H9 (cell line): ENCODE measurements at regions not wholly inside any gene's neighbourhood (a gene's known extent, or its start where the extent isn't known, plus 50 kb on each side); places are given as distances from the start of the nearest gene placed in this dataset.

Experiments used
- DNase-seq: peaks from one replicate; pipeline ENCODE4 v3.0.0-alpha.2; 2017
- H2AFZ ChIP-seq: one replicate; pipeline ENCODE4 v1.6.1; 2013; ENCODE audit warnings: mild to moderate bottlenecking, low read length, control low read depth, moderate library complexity
- H2AK5ac ChIP-seq: 2 replicates; pipeline ENCODE4 v1.6.1; 2013; ENCODE audit warnings: low read length, control low read depth, mixed read lengths; ENCODE audit not compliant: insufficient read length
- H2BK120ac ChIP-seq: one replicate; pipeline ENCODE4 v1.6.1; 2013; ENCODE audit warnings: low read depth, mild to moderate bottlenecking, low read length, control low read depth, inconsistent platforms; ENCODE audit not compliant: poor library complexity, severe bottlenecking
- H2BK12ac ChIP-seq: 2 replicates; pipeline ENCODE4 v1.6.1; 2013; ENCODE audit warnings: low read length, control low read depth, mixed read lengths, low read depth; ENCODE audit not compliant: insufficient read length
- H2BK15ac ChIP-seq: 2 replicates; pipeline ENCODE4 v1.6.1; 2013; ENCODE audit warnings: low read depth, low read length, control low read depth
- H2BK20ac ChIP-seq: one replicate; pipeline ENCODE4 v1.6.1; 2013; ENCODE audit warnings: low read depth, mild to moderate bottlenecking, low read length, control low read depth, inconsistent platforms; ENCODE audit not compliant: poor library complexity, severe bottlenecking
- H2BK5ac ChIP-seq: 2 replicates; pipeline ENCODE4 v1.6.1; 2013; ENCODE audit warnings: low read length, control low read depth, mixed read lengths; ENCODE audit not compliant: insufficient read length
- H3K14ac ChIP-seq: 2 replicates; pipeline ENCODE4 v1.6.1; 2013; ENCODE audit warnings: low read length, control low read depth; ENCODE audit not compliant: insufficient read depth
- H3K18ac ChIP-seq: 2 replicates; pipeline ENCODE4 v1.6.1; 2013; ENCODE audit warnings: low read depth, mild to moderate bottlenecking, mixed read lengths, low read length, control low read depth; ENCODE audit not compliant: insufficient read length
- H3K23ac ChIP-seq: 2 replicates; pipeline ENCODE4 v1.6.1; 2013; ENCODE audit warnings: low read length, control low read depth, mixed read lengths, low read depth; ENCODE audit not compliant: insufficient read length
- H3K23me2 ChIP-seq: 2 replicates; pipeline ENCODE4 v1.6.1; 2013; ENCODE audit warnings: low read depth, mild to moderate bottlenecking, mixed read lengths, low read length, control low read depth; ENCODE audit not compliant: insufficient read length, poor library complexity, severe bottlenecking
- H3K27ac ChIP-seq: 2 replicates; pipeline ENCODE4 v1.5.1; 2013; ENCODE audit warnings: low read length, control low read depth, mixed read lengths, low read depth; ENCODE audit not compliant: insufficient read length
- H3K27me3 ChIP-seq: 2 replicates; pipeline ENCODE4 v1.6.1; 2013; ENCODE audit warnings: low read length, control low read depth, inconsistent platforms; ENCODE audit not compliant: insufficient read depth
- H3K4ac ChIP-seq: 2 replicates; pipeline ENCODE4 v1.6.1; 2013; ENCODE audit warnings: low read depth, mild to moderate bottlenecking, control low read depth, inconsistent platforms, low read length, moderate library complexity
- H3K4me1 ChIP-seq: 2 replicates; pipeline ENCODE4 v1.6.1; 2013; ENCODE audit warnings: low read length, control low read depth, inconsistent platforms; ENCODE audit not compliant: insufficient read depth
- H3K4me2 ChIP-seq: 2 replicates; pipeline ENCODE4 v1.6.1; 2013; ENCODE audit warnings: low read length, control low read depth, mixed read lengths; ENCODE audit not compliant: insufficient read length, insufficient read depth
- H3K56ac ChIP-seq: 2 replicates; pipeline ENCODE4 v1.6.1; 2013; ENCODE audit warnings: low read depth, mild to moderate bottlenecking, mixed read lengths, low read length, control low read depth; ENCODE audit not compliant: insufficient read length
- H3K79me1 ChIP-seq: 2 replicates; pipeline ENCODE4 v1.6.1; 2013; ENCODE audit warnings: low read depth, mild to moderate bottlenecking, moderate library complexity, low read length, control low read depth, inconsistent platforms; ENCODE audit not compliant: insufficient read depth, poor library complexity, severe bottlenecking
- H3K79me2 ChIP-seq: 2 replicates; pipeline ENCODE4 v1.6.1; 2013; ENCODE audit warnings: low read length, control low read depth, inconsistent platforms; ENCODE audit not compliant: insufficient read depth
- H3K9ac ChIP-seq: 2 replicates; pipeline ENCODE4 v1.6.1; 2013; ENCODE audit warnings: low read length, control low read depth, mixed read lengths; ENCODE audit not compliant: insufficient read length; ENCODE audit errors: extremely low read depth
- H3K9me3 ChIP-seq: one replicate; pipeline ENCODE4 v1.6.1; 2013; ENCODE audit warnings: low read depth, low read length, inconsistent platforms; ENCODE audit not compliant: control insufficient read depth
- H3T11ph ChIP-seq: one replicate; pipeline ENCODE4 v1.6.1; 2013; ENCODE audit warnings: mild to moderate bottlenecking, low read length, control low read depth, inconsistent platforms
- H4K20me1 ChIP-seq: one replicate; pipeline ENCODE4 v1.6.1; 2013; ENCODE audit not compliant: control insufficient read depth, insufficient read length, insufficient read depth
- H4K5ac ChIP-seq: 2 replicates; pipeline ENCODE4 v1.6.1; 2013; ENCODE audit warnings: low read depth, mild to moderate bottlenecking, mixed read lengths, low read length, control low read depth; ENCODE audit not compliant: insufficient read length
- H4K8ac ChIP-seq: replicated peaks from 2 replicates; pipeline ENCODE4 v1.6.1; 2013; ENCODE audit warnings: low read length, control low read depth, mixed read lengths, low read depth; ENCODE audit not compliant: insufficient read length
- H4K91ac ChIP-seq: 2 replicates; pipeline ENCODE4 v1.6.1; 2013; ENCODE audit warnings: low read depth, mild to moderate bottlenecking, moderate library complexity, mixed read lengths, low read length, control low read depth; ENCODE audit not compliant: insufficient read length
- H3K27ac Mint-ChIP-seq, 3 experiments: 2 replicates in 2 of 3; 3 replicates in 1 of 3; pipeline ENCODE4 v1.8.0; 2020 to 2021; ENCODE audit warnings: mixed read lengths in 3 of 3, mild to moderate bottlenecking in 1 of 3, moderate library complexity in 1 of 3
- H3K27me3 Mint-ChIP-seq: 2 replicates; pipeline ENCODE4 v1.8.0; 2021; ENCODE audit warnings: low read depth, mild to moderate bottlenecking, moderate library complexity, mixed read lengths
- H3K36me3 Mint-ChIP-seq, 3 experiments: 2 replicates in 2 of 3; 3 replicates in 1 of 3; pipeline ENCODE4 v1.8.0; 2020 to 2021; ENCODE audit warnings: low read depth in 3 of 3, mixed read lengths in 3 of 3; ENCODE audit not compliant: insufficient read depth in 1 of 3
- H3K4me1 Mint-ChIP-seq, 2 experiments: 2 replicates each; pipeline ENCODE4 v1.8.0; 2020; ENCODE audit warnings: mixed read lengths in 2 of 2
- H3K4me3 Mint-ChIP-seq, 2 experiments: 2 replicates in 1 of 2; 3 replicates in 1 of 2; pipeline ENCODE4 v1.8.0; 2020 to 2021; ENCODE audit warnings: mild to moderate bottlenecking in 2 of 2, mixed read lengths in 2 of 2, moderate library complexity in 1 of 2
- H3K9me3 Mint-ChIP-seq, 2 experiments: 2 replicates in 1 of 2; 3 replicates in 1 of 2; pipeline ENCODE4 v1.8.0; 2020; ENCODE audit warnings: mild to moderate bottlenecking in 2 of 2, mixed read lengths in 2 of 2, moderate library complexity in 1 of 2
- CTCF ChIP-seq: fragments of 200-600 bp; sonication (generic); conservative IDR thresholded peaks from 3 replicates; pipeline ENCODE4 v1.8.0; 2021; ENCODE audit warnings: antibody characterized with exemption, mild to moderate bottlenecking
- WGBS: extraction: QIAGEN DNeasy Blood & Tissue Kit; methylation state at CpG from one replicate; pipeline ENCODE4 v1.1.7; 2013; ENCODE audit warnings: missing lambda C conversion rate, low lambda C conversion rate, mixed read lengths; ENCODE audit not compliant: insufficient read length; ENCODE audit errors: extremely low coverage; 5-methylcytosine and 5-hydroxymethylcytosine counted together

- Histone ChIP-seq H2BK20ac (no peak overlapping the region), H3K27me3 (no peaks in the 10 kb centered on the region), H3K79me1 (no peaks in the 10 kb centered on the region), H4K8ac (no peak overlapping the region), H3K56ac (no peak overlapping the region), H3K4me1 (no peaks in the 10 kb centered on the region), H3K14ac (no peak overlapping the region), H3K23ac (no peak overlapping the region), H3K9ac (no peak overlapping the region), H3K23me2 (no peaks in the 10 kb centered on the region), H3K79me2 (no peaks in the 10 kb centered on the region), H4K20me1 (no peaks in the 10 kb centered on the region), H2BK120ac (no peak overlapping the region), H3K9me3 (no peaks in the 10 kb centered on the region), H3K18ac (no peak overlapping the region), H4K5ac (no peak overlapping the region), H3K27ac (no peak overlapping the region), H2BK5ac (no peak overlapping the region), H4K91ac (no peak overlapping the region), H3T11ph (no peak overlapping the region), H3K4me2 (no peak overlapping the region), H2AK5ac (no peak overlapping the region), H3K4ac (no peak overlapping the region), H2BK15ac (no peak overlapping the region), H2AFZ (no peak overlapping the region), H2BK12ac (no peak overlapping the region)
- TF ChIP-seq CTCF, result no peak
- DNase-seq, result no peak
- Mint-ChIP-seq H3K9me3 (peaks cover 7 to 8% of the 10 kb centered on the region in 2 experiments; a peak in 4 of 5 replicates), H3K4me1 (no peaks in the 10 kb centered on the region; a peak in 1 of 4 replicates), H3K4me3 (no peak overlapping the region), H3K27me3 (no peaks in the 10 kb centered on the region; the same call in 1 of the 2 replicates), H3K36me3 (peaks cover 4 to 11% (median 5%) of the 10 kb centered on the region in 3 experiments; a peak in 5 of 7 replicates), H3K27ac (no peak overlapping the region)
- WGBS, result no CpG with 5 or more reads among the region's 1 CpG
Observed at GRCh38 chr1:218604217-218604616, 259.1 kb downstream of the TGFB2 start.
